Activated CD8-positive, alpha-beta memory T cell treated with anti-CD3 and anti-CD28 coated beads for 36 hours (primary cell): ENCODE measurements at regions not wholly inside any gene's neighbourhood (a gene's known extent, or its start where the extent isn't known, plus 50 kb on each side); places are given as distances from the start of the nearest gene placed in this dataset.
"Not testable (repeated sequence)": the region's sequence is repeated elsewhere in the genome, so short reads cannot be mapped to it uniquely, and the experiment has no call there.

ENCODE experiments used
- CTCF ChIA-PET: fragments of 350-600 bp; sonication (Branson Sonifier 250); formaldehyde crosslinking; loops from one replicate; lab custom pipeline; 2021; ENCODE audit warnings: antibody characterized with exemption; lab: Charles Lee
- POLR2A ChIA-PET: fragments of 350-600 bp; sonication (Branson Sonifier 250); formaldehyde crosslinking; loops from one replicate; lab custom pipeline; 2021; ENCODE audit warnings: antibody characterized with exemption; lab: Charles Lee

- ChIA-PET CTCF (no interaction called here), POLR2A (no interaction called here)
Observed at GRCh38 chr1:213414911-213415310, 363.9 kb downstream of the RPS6KC1 start.

GRCh38 chr1:213415691-213416380 is 364.8 kb downstream of the RPS6KC1 start:
- CTCF ChIA-PET: no interaction called here
- POLR2A ChIA-PET: no interaction called here

- ChIA-PET POLR2A (no interaction called here), CTCF (no interaction called here)
Observed at GRCh38 chr1:213416461-213417224, 365.6 kb downstream of the RPS6KC1 start.

GRCh38 chr1:213417225-213417820 is 366.3 kb downstream of the RPS6KC1 start:
- ChIA-PET POLR2A (no interaction called here), CTCF (no interaction called here)

- ChIA-PET CTCF (no interaction called here), POLR2A (no interaction called here)
Observed at GRCh38 chr1:213417846-213418245, 366.8 kb downstream of the RPS6KC1 start.

GRCh38 chr1:213418268-213419071 is 367.4 kb downstream of the RPS6KC1 start:
- ChIA-PET POLR2A (no interaction called here), CTCF (no interaction called here)

- POLR2A ChIA-PET: no interaction called here
Observed at GRCh38 chr1:213419401-213420030, 368.5 kb downstream of the RPS6KC1 start.

GRCh38 chr1:213421178-213421577 is 370.1 kb downstream of the RPS6KC1 start:
- CTCF ChIA-PET, POLR2A ChIA-PET: not testable (repeated sequence)

More at GRCh38 chr1:213419401-213420030, 368.5 kb downstream of the RPS6KC1 start:
- CTCF ChIA-PET: no interaction called here

GRCh38 chr1:213423041-213423440 is 372.0 kb downstream of the RPS6KC1 start:
- ChIA-PET CTCF (no interaction called here), POLR2A (no interaction called here)

- CTCF ChIA-PET: no interaction called here
- POLR2A ChIA-PET: no interaction called here
Observed at GRCh38 chr1:213423605-213424004, 372.6 kb downstream of the RPS6KC1 start.

GRCh38 chr1:213425376-213426030 is 374.5 kb downstream of the RPS6KC1 start:
- ChIA-PET POLR2A (no interaction called here), CTCF (no interaction called here)

GRCh38 chr1:213429642-213430041 is 378.6 kb downstream of the RPS6KC1 start:
- POLR2A ChIA-PET: no interaction called here
- CTCF ChIA-PET: no interaction called here

GRCh38 chr1:213435715-213436114 is 384.7 kb downstream of the RPS6KC1 start:
- POLR2A ChIA-PET: no interaction called here
- CTCF ChIA-PET: no interaction called here

- ChIA-PET CTCF (no interaction called here), POLR2A (no interaction called here)
Observed at GRCh38 chr1:213438339-213438738, 387.3 kb downstream of the RPS6KC1 start.

- CTCF ChIA-PET: no interaction called here
Observed at GRCh38 chr1:213439703-213440102, 388.7 kb downstream of the RPS6KC1 start.

GRCh38 chr1:213440766-213441165 is 389.7 kb downstream of the RPS6KC1 start:
- CTCF ChIA-PET: no interaction called here
- POLR2A ChIA-PET: no interaction called here

More at GRCh38 chr1:213439703-213440102, 388.7 kb downstream of the RPS6KC1 start:
- POLR2A ChIA-PET: no interaction called here

- ChIA-PET POLR2A (no interaction called here), CTCF (no interaction called here)
Observed at GRCh38 chr1:213443415-213443814, 392.4 kb downstream of the RPS6KC1 start.

GRCh38 chr1:213444224-213444623 is 393.2 kb downstream of the RPS6KC1 start:
- POLR2A ChIA-PET: no interaction called here
- CTCF ChIA-PET: no interaction called here

GRCh38 chr1:213446496-213446895 is 395.5 kb downstream of the RPS6KC1 start:
- ChIA-PET CTCF (no interaction called here), POLR2A (no interaction called here)
